SIG-M5 treated with dmso at 0.1 percent for 504 hours (cell line): ENCODE measurements at regions not wholly inside any gene's neighbourhood (a gene's known extent, or its start where the extent isn't known, plus 50 kb on each side); places are given as distances from the start of the nearest gene placed in this dataset.

Experiments used
- DNase-seq: peaks from one replicate; lab custom pipeline; 2025; ENCODE audit not compliant: unreplicated experiment; lab: John Stamatoyannopoulos, UW

DNA sequence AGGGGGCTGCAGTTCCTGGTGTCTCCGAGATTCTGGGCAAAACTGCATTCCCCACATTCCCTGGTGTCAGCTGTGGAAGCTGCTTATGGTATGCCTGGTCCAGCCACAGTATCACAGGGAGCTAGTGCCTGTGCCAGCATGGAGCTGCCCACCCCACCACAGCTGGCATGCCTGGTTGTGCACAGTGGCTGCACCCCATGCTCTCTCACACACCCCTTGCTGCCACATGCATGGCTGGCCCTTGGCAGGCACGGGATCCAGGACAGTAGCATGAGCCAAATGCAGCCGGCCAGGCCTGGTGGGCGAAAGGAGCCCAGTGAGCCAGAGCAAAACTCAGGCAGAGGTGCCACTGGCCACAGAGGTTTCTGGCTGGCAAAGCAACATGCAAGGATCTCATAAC is 418.0 kb upstream of the SPOCK3 start:
- DNase-seq, result no peak

DNA sequence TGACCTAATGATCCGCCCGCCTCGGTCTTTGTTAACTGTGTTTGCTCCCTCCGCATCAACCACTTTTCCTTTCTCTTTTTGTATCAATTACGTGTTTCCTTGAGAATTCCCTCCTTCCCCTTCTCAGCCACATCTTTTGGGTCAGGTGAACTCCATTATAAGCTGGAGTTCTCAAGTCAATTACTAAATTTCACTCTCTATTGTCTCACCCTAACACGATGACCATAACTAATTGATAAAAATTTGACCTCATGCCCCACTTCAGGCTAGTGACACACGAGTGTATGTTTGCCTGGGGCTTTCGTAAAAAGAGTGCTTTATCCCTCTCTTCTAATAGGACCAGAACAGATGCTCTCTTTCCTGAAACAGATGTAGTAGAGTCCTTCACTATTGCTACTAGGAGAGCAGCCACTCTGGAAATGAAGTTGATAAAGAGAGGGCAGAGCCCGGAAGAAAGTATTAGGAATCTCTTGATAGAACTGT is 403.6 kb upstream of the ANXA10 start:
- no peak for DNase-seq

DNA sequence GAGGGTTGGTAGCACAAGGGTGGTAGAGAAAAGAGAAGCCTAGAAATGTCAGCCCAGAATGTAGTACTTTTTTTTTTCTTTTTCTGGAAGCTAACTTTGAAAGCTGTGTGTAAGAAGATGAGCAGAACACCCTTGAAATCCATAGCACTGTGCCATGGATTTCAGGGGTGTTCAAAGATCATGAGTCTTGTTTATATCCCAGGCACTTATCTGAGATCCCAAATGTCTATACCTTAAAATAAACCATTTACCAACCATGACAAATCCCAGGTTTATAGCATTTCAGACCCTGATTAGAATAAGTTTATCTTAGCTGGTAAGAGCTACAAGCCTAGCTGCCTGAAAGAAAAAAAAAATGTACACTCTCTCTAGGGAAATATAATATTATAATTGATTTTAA is 389.9 kb upstream of the ANXA10 start:
- DNase-seq, result no peak

DNA sequence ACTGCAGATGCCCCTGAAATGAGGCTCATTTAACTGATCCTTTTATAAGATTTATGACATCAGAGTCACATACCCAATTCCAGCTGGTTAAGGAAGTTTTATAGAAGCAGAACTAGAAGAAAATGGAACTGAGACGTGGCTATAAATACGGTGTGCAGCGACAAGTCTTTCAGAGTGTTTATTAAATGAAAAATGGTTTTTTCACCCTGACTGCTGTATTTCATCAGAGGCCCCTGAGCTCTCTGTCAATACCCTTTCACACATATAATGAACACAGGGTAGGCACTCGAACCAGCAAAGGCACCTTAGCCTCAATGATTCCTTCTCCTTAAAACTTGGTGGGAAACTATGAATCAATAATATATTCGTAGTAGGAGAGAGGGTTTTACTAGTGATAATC is 380.8 kb upstream of the ANXA10 start:
- no peak for DNase-seq

DNA sequence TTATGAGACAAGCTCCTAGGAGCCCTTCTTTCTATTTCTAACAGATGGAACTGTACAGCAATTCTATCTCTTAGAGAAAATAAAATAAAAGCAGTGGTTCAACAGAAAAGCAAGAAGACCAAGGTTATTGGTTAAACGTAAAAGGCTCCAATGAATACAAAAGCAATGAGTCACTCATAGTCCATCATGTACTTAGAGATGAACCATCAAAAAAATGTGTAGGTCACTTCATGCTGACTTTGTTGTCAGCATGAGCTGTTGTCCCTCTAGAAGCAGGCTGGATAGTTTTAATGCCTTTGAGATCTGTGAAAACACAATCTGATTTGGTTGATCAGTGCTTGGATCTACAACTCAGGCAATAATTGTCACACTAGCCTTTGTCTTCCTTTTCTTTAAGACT is 378.6 kb upstream of the ANXA10 start:
- no peak for DNase-seq

DNA sequence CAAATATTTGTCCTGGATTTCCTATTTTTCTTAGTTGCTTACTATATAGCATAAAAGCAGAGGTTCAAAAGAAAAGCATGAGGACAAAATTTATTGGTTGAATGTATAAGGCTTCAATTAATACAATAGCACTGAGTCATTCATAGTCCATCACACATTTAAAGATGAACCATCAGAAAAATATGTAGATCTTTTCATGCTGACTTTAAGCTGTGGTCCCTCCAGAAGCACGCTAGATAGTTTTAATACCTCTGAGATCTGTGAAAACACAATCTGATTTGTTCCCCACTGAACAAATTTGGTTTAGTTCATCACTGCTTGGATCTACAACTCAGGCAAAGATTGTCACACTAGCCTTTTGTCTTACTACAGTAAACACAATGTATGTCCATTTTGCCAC is 377.2 kb upstream of the ANXA10 start:
- DNase-seq, result no peak

DNA sequence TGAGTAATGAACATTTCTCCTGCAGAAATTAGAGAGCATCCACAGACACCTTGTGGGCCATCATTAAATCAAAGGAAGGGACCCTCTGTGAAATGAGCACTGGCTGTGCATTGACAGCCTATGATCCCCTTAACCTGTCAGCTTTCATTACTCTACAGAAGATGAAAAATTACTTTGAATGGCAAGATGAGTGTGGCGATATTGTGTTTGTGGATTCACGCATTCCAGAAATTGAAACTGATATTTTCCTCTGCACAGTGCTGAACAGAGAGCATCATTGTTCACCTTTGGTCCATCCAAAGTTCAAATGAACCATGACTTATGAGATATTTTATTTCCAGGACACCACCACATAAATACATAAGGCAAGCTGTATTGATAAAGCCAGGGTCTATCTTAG is 374.8 kb upstream of the ANXA10 start:
- DNase-seq, result no peak

DNA sequence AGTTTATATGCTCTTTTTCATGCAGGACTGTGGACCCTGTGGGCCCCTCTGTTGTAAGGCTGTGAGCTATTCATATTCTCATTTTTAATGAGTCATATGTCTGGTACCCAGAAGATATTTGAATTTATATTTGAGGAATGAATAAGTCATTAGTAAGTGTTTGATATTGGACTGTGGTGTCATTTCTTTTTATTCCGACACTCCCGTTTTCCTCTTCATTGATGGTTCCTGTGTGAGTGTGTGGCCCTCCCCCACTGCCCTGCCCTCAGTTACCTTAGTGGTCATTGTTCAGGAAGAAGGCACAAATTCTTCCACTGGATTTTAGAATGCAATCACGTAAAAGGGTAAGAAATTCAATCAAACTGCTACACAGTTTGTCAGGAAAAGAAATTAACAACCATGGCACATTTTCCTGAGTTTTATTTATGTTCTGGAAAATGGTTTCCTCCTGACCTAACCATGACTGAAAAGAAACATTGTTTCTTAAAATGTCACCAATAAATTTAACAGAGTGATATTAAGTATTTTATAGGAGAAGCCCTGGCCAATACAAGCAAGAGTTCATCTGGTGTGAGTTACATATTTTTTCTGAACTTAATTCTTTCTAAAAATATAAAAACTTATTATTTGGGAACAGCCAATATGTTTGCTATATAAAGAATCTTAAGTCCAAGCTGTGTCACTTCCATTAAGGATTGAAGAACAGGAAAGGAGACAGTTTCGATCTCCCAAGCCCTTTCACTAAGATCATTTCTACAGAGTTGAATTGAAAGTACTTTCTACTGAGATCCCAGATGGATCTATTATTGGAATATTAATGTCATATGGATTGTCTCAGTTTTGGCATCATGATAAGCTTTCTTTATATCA is 370.5 kb upstream of the ANXA10 start:
- no peak for DNase-seq

DNA sequence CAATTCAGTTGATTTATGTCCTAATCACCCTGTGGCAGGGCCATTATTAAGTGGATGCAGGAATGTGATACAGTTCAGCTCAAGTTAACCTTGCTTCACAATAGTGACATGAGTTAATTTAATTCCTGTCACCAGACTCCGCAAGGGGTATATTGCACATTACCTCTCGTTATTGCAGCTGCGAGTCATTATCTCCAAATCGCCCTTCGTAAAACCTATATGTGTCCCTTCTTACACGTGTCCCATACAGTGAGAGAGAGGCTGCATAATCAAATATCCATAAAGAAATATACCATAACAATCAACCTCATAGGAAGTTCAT is 369.9 kb upstream of the ANXA10 start:
- DNase-seq, result no peak

DNA sequence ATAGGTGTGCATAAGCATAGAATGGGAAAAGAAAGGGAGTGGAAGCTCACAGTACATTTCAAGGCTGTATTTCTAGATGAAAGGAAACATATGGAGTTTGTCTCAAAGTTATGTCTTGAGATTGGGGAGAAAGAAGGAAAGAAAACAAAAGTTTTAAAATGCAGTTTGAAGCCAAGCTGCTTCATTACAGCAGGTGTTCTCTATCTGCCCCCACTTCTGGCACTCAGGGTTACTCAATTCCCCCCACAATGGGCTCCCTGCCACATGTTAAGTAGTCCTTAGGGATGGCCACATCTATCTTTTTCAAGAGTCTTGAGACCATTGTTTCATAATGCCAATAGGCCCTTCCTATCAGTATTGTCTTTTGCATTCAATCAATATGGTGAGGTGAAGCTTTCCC is 367.4 kb upstream of the ANXA10 start:
- no peak for DNase-seq

DNA sequence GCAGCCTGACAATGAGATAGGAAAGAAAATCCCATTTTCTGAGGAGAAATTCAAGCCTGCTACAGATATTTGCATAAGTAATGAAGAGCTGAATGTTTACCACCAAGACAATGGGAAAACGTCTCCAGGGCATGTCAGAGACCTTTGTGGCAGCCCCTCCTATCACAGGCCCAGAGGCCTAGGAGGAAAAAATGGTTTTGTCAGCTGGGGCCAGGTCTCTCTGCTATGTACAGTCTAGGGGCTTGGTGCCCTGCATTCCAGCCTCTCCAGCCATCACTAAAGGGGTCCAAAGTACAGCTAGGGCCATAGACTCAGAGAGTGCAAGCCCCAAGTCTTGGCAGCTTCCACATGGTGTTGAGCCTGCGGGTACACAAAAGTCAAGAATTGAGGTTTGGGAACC is 361.6 kb upstream of the ANXA10 start:
- DNase-seq, result no peak

DNA sequence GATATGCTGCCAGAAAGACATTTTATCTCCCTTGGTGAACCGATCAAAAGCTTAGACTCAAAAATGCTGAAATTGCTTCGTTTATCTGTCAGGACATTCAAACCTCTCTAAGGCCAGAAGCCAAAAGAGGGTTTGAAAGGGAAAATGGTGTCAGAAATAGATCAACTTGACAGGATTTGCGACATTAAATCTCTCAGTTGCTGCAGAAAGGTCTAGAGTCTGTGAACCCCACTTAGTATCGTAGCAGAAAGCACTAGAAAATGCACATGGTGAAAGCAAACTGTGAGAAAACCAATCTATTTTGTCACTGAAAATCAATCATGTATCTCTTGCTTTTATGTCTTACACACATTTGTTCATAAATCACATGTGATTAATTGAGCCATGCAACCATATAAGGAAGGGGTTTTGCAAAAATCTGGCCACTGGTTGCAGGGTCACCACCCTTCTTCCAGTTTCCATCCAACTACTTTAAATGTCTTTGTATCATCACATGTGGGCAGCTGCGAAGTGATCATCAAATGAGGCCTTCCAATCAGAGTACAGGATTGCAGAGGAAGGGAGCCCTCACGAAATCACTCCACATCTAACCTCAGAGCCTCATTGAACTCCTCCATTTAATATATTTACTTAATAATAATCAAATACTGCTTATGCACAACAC is 347.2 kb upstream of the ANXA10 start:
- DNase-seq, result no peak

DNA sequence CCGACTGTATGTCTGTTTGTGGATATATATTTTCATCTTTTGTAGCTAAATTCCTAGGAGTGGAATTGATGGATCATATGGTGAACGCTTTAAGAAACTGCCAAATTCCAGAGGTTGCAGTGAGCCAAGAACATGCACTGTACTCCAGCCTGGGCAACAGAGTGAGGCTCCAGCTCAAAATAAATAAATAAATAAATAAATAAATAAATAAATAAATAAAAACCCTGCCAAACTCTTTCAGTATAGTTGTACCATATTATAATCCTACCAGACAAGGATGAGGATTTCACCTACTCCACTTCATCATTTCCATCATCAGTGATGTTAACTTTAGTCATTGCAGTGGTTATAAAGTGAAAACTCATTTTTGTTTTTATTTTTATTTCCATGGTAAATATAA is 325.1 kb upstream of the ANXA10 start:
- DNase-seq, result no peak

DNA sequence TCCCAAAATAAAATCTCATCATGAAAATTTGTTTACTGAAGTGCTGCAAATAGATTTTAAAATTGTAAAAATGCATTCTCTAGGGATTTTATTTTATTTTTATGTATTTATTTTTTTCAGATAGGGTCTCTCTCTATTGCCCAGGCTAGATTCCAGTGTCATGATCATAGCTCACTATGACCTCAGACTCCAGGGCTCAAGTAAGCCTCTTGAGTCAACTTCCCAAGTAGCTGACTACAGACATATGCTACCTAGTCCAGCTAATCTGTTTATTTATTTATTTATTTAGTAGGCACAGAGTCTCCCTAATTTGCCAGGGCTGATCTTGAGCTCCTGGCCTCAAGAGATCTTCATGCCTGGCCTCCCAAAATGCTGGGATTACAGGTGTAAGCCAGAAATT is 317.7 kb upstream of the ANXA10 start:
- no peak for DNase-seq

DNA sequence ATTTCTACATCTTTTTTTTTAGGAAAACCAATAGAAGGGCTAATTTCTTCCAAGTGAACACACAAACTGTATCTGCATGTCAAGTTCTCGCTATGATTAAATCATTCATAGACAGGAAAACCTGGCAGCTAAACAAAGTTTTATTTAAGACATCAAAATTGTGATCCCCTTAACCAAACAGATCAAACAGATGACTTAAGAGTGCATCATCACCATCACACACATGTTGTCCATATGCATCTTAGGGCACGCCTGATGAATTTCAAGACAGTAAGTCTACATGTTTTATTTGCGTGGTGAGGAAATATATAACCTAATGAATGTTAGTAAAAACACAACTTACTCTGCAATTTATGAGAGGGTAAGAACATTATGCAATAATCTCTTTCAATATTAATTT is 317.0 kb upstream of the ANXA10 start:
- no peak for DNase-seq

DNA sequence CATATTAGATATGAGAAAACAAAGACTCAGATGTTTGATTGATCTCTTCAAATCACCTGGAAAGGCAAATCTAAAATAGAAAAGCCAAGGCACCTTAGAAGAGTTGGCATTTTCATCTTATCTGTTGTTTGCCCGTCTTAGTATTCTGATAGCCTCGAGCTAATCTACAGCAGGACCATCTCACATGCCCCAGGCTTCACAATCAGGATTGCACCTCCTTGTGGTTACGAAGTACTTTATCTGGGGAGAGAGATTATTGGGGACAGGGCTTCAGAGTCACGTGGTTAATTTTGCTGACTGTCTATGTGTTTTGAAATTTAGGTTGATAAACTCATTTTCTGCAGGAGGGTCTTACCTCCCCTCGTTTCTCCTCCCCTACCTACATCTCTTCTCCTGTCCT is 313.1 kb upstream of the ANXA10 start:
- DNase-seq, result no peak

DNA sequence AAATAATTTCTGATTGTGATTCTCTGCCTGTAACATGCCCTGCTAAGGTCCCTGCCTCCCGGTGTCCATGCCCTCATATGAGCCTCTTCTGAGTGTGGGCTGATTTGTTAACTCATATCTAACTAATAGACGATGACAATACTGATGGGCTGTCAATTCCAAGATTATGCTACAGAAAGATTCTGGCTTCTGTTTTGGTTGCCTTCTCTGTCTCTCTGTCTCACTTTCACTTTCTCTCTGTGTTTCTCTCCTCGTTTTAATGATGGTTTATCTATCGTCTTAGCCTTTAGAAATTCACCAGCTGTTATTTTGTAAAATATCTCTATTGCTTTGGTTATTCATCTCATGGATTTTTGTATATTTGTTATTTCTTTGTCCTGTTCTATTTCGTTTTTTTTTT is 312.5 kb upstream of the ANXA10 start:
- no peak for DNase-seq

DNA sequence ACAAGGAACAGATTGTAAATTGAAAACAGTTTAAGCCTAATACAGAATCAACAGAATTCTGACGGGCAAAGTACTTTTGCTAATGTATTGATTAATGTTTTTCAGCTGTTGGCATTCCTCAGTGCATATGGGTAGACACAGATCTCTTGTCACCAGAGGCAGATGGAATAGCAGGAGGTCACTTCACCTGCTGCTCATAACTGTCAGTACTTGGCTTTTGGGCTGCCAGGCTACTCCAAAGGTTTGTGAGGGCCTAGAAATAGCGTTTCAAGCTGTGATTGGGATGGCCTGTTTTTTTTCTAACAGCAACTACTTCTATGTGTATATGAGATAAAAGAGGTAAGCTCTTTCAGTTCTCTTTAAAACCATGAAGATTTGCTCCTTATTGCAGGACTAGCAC is 307.5 kb upstream of the ANXA10 start:
- no peak for DNase-seq

DNA sequence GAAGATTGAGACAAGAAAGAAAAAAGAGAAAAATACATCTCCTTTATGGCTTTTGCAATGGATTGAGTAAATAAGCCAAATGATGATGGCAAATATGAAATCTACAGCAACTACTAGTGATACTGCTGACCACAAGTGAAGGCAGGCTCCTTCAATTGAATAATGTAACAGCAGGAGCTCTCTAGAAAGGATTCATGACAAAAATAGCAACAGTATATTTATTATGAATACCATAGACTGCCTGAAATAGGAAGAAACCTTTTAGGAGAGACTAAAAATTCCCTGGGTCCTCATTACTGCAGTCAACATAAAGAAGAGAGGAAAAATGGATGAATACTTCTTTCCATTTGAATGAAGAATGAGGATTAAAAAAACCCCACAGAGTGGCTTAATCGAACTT is 306.8 kb upstream of the ANXA10 start:
- DNase-seq, result no peak

DNA sequence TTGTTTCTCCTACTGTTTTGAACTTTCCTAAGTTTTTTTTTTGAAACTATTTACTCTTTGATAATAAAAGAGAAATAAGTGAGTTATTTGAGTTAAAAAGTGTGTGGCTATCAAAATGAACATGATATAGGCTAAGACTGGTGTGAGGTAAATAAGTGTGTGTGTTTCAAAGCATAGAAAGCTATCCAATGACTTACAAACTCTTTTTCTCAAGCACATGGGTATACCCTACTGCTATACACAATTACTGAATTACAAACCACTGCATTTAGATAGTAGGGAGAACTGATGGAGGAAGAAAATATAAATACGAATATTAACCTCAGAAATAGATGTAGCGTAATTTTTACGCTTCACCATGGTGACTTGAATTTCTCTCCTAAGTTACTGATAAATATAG is 305.8 kb upstream of the ANXA10 start:
- DNase-seq, result no peak

DNA sequence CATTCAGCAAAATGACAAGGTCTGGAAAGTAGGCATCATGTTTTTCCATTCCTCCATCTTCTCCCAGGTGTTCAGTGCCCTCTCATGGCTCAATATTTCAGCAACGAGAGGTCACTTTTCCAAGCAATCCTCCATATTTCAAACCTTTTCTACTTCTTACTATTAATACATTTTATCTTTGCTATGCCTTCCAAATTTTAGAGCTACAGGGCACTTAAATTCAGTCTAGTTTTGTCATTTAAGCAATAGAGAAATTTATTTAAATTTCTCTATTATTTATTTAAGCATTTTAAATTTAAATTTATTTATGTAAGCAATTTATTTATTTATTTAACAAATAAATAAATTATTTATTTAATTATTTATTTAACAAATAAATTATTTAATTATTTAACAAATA is 305.1 kb upstream of the ANXA10 start:
- DNase-seq, result no peak

DNA sequence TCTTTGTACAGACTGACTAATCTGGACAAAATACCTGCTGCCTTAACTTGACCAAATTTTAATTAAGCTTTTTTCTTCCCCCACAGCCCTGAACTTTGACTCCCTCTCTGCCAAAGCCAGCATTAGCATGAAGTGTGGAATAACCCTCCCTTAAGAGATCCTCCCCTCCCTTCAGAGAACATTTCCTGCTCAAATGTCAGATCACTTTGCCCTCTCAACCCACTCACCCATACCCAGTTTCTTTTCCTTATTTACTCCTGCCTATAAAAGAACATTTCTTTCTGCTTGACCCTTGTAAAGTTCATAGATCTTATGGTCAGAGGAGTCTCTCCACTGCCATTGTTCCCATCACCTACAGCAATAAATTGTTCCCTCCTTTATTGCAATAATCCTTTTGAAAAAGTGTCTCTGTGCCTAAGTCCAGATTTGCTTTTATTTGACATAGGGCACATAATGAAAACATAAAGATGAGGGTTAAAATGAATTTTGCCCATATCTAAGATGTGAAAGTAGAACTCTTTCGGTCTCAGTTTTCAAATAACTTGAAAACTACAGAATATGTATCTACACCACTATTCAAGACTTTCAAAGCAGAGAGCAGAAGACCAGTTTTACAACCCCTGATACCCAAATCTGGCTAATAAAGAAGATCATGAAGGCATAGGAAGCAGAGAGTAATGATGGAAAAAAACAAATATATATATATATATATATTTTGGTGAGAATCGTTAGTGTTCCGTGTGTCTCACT is 289.7 kb upstream of the ANXA10 start:
- no peak for DNase-seq
